ENCODE measurements at regions not wholly inside any gene's neighbourhood (a gene's known extent, or its start where the extent isn't known, plus 50 kb on each side); places are given as distances from the start of the nearest gene placed in this dataset.

- TF ChIP-seq JUN (IDR thresholded peaks at IDR 0.05; ENCODE audit: borderline replicate concordance, insufficient read depth, insufficient read length, low read depth) (no peak), EZH2 (IDR thresholded peaks at IDR 0.05; ENCODE audit: borderline replicate concordance, low read depth, low read length, severe bottlenecking) (no peak)
Observed at GRCh38 chr2:175838979-175839378, 163.1 kb downstream of the LNPK start.

Measured in endothelial cell of umbilical vein (primary cell).